IMR-90 (cell line): ENCODE measurements at regions not wholly inside any gene's neighbourhood (a gene's known extent, or its start where the extent isn't known, plus 50 kb on each side); places are given as distances from the start of the nearest gene placed in this dataset.

ENCODE experiments used
- ATAC-seq: fragments of 200-7000 bp; cut with Tn5 transposase; 2 replicates; pipeline ENCODE4 v1.9.1; 2020; ENCODE audit warnings: low read depth, mild to moderate bottlenecking, moderate library complexity
- BruUV-seq: library from RNA; stranded (reverse); fragments of 400-500 nt; replicated peaks from 2 replicates; lab custom pipeline; 2021; lab: Mats Ljungman, UMichigan
- CTCF ChIA-PET: fragments of 300-600 bp; formaldehyde crosslinking; extraction: SDS; loops from one replicate; lab custom pipeline; 2021; ENCODE audit warnings: antibody characterized with exemption; lab: Yijun Ruan, JAX
- POLR2A ChIA-PET: fragments of 300-600 bp; sonication (Branson Sonifier 250); formaldehyde crosslinking; loops from one replicate; lab custom pipeline; 2022; ENCODE audit warnings: antibody characterized with exemption; ENCODE audit not compliant: unreplicated experiment; lab: Charles Lee
- DNase-seq: peaks from one replicate; pipeline ENCODE4 v3.0.0; 2013
- H2AFZ ChIP-seq: replicated peaks from 2 replicates; pipeline ENCODE3; 2013; ENCODE audit warnings: low read length, mild to moderate bottlenecking; ENCODE audit not compliant: poor library complexity
- H2AK5ac ChIP-seq: 2 replicates; pipeline ENCODE4 v1.6.1; 2013; ENCODE audit warnings: low read depth, low read length, inconsistent platforms
- H2AK9ac ChIP-seq: replicated peaks from 2 replicates; pipeline ENCODE3; 2013; ENCODE audit warnings: mild to moderate bottlenecking, low read depth, low read length, moderate library complexity; ENCODE audit not compliant: poor library complexity
- H2BK120ac ChIP-seq: 2 replicates; pipeline ENCODE4 v1.6.1; 2013; ENCODE audit warnings: low read depth, low read length, inconsistent platforms
- H2BK15ac ChIP-seq: 3 replicates; pipeline ENCODE4 v1.6.1; 2013; ENCODE audit warnings: low read depth, low read length, inconsistent platforms
- H2BK20ac ChIP-seq: 2 replicates; pipeline ENCODE4 v1.6.1; 2013; ENCODE audit warnings: low read depth, mild to moderate bottlenecking, inconsistent platforms, low read length, moderate library complexity
- H2BK5ac ChIP-seq: 2 replicates; pipeline ENCODE4 v1.6.1; 2013; ENCODE audit warnings: mild to moderate bottlenecking, low read depth, low read length, inconsistent platforms; ENCODE audit not compliant: poor library complexity, severe bottlenecking
- H3K14ac ChIP-seq: replicated peaks from 2 replicates; pipeline ENCODE4 v1.6.1; 2013; ENCODE audit warnings: low read depth, low read length, inconsistent platforms
- H3K18ac ChIP-seq: 2 replicates; pipeline ENCODE4 v1.6.1; 2013; ENCODE audit warnings: low read depth, low read length, control low read depth
- H3K23ac ChIP-seq: 2 replicates; pipeline ENCODE4 v1.6.1; 2013; ENCODE audit warnings: low read depth, low read length, inconsistent platforms
- H3K27ac ChIP-seq: 2 replicates; pipeline ENCODE4 v1.5.1; 2013; ENCODE audit warnings: mild to moderate bottlenecking, control low read depth, low read length; ENCODE audit not compliant: insufficient read depth
- H3K27me3 ChIP-seq: 2 replicates; pipeline ENCODE4 v1.6.1; 2013; ENCODE audit warnings: low read length; ENCODE audit not compliant: control insufficient read depth, insufficient read depth
- H3K36me3 ChIP-seq: 2 replicates; pipeline ENCODE4 v1.6.1; 2013; ENCODE audit warnings: low read length, mixed read lengths; ENCODE audit not compliant: control insufficient read depth, insufficient read depth
- H3K4ac ChIP-seq: 2 replicates; pipeline ENCODE4 v1.6.1; 2013; ENCODE audit warnings: low read depth, low read length, inconsistent platforms
- H3K4me1 ChIP-seq: 2 replicates; pipeline ENCODE4 v1.6.1; 2013; ENCODE audit warnings: low read length, mixed read lengths; ENCODE audit not compliant: control insufficient read depth, insufficient read depth
- H3K4me2 ChIP-seq: 2 replicates; pipeline ENCODE4 v1.6.1; 2013; ENCODE audit warnings: low read depth, mild to moderate bottlenecking, control low read depth, low read length, moderate library complexity
- H3K4me3 ChIP-seq: 2 replicates; pipeline ENCODE4 v1.5.1; 2013; ENCODE audit warnings: low read depth, mild to moderate bottlenecking, control low read depth, low read length, moderate library complexity; ENCODE audit not compliant: insufficient read depth
- H3K56ac ChIP-seq: 2 replicates; pipeline ENCODE4 v1.6.1; 2013; ENCODE audit warnings: low read length, inconsistent platforms; ENCODE audit not compliant: insufficient read depth; ENCODE audit errors: extremely low read depth
- H3K79me1 ChIP-seq, 2 experiments: 2 replicates each; pipeline ENCODE4 v1.6.1; 2013; ENCODE audit warnings: low read length in 2 of 2, inconsistent platforms in 1 of 2, low read depth in 1 of 2
- H3K9ac ChIP-seq: 2 replicates; pipeline ENCODE4 v1.6.1; 2013; ENCODE audit warnings: low read depth, low read length, control low read depth
- H3K9me1 ChIP-seq: 2 replicates; pipeline ENCODE4 v1.6.1; 2013; ENCODE audit warnings: low read length, inconsistent platforms; ENCODE audit not compliant: insufficient read depth
- H3K9me3 ChIP-seq: 2 replicates; pipeline ENCODE4 v1.6.1; 2013; ENCODE audit warnings: low read length; ENCODE audit not compliant: control insufficient read depth, insufficient read depth
- H4K20me1 ChIP-seq: 2 replicates; pipeline ENCODE4 v1.6.1; 2013; ENCODE audit warnings: low read length, inconsistent platforms; ENCODE audit not compliant: insufficient read depth
- H4K5ac ChIP-seq: 2 replicates; pipeline ENCODE4 v1.6.1; 2013; ENCODE audit warnings: mild to moderate bottlenecking, low read depth, low read length, control low read depth
- H4K8ac ChIP-seq, 2 experiments: 2 replicates each; pipeline ENCODE4 v1.6.1; 2013; ENCODE audit warnings: low read depth in 2 of 2, low read length in 2 of 2, control low read depth in 1 of 2, inconsistent platforms in 1 of 2
- H4K91ac ChIP-seq: 2 replicates; pipeline ENCODE4 v1.6.1; 2013; ENCODE audit warnings: low read depth, low read length, inconsistent platforms; ENCODE audit not compliant: insufficient read depth
- BHLHE40 ChIP-seq: fragments of 150-350 bp; IDR thresholded peaks from 2 replicates; pipeline ENCODE4 v1.6.1; 2016; ENCODE audit warnings: mild to moderate bottlenecking, low read depth, low read length
- CEBPB ChIP-seq: IDR thresholded peaks from 2 replicates; pipeline ENCODE4 v1.6.1; 2012; ENCODE audit warnings: low read depth, low read length, improper control_type of control experiment
- CHD1 ChIP-seq: IDR thresholded peaks from 2 replicates; pipeline ENCODE4 v1.6.1; 2012; ENCODE audit warnings: low read depth, low read length, improper control_type of control experiment
- ELK1 ChIP-seq: fragments of 150-350 bp; IDR thresholded peaks from 2 replicates; pipeline ENCODE4 v1.6.1; 2016; ENCODE audit warnings: low read depth, mild to moderate bottlenecking, low read length, moderate library complexity, borderline replicate concordance
- MAZ ChIP-seq: IDR thresholded peaks from 2 replicates; pipeline ENCODE4 v1.6.1; 2012; ENCODE audit warnings: low read depth, mild to moderate bottlenecking, low read length, improper control_type of control experiment, moderate library complexity, borderline replicate concordance
- MXI1 ChIP-seq: IDR thresholded peaks from 2 replicates; pipeline ENCODE4 v1.6.1; 2012; ENCODE audit warnings: low read depth, mild to moderate bottlenecking, low read length, moderate library complexity, borderline replicate concordance
- POLR2A ChIP-seq: IDR thresholded peaks from 2 replicates; pipeline ENCODE4 v1.6.1; 2012; ENCODE audit warnings: mild to moderate bottlenecking, low read depth, low read length
- RAD21 ChIP-seq: IDR thresholded peaks from 2 replicates; pipeline ENCODE4 v1.6.1; 2012; ENCODE audit warnings: low read length, improper control_type of control experiment
- RCOR1 ChIP-seq: IDR thresholded peaks from 2 replicates; pipeline ENCODE4 v1.6.1; 2012; ENCODE audit warnings: mild to moderate bottlenecking, low read length, improper control_type of control experiment; ENCODE audit not compliant: insufficient replicate concordance
- RFX5 ChIP-seq: IDR thresholded peaks from 2 replicates; pipeline ENCODE4 v1.8.0; 2012; ENCODE audit warnings: low read depth, mild to moderate bottlenecking, low read length, moderate library complexity
- SMC3 ChIP-seq: fragments of 150-350 bp; IDR thresholded peaks from 2 replicates; pipeline ENCODE4 v1.6.1; 2016; ENCODE audit warnings: low read depth, mild to moderate bottlenecking, antibody characterized with exemption, low read length, moderate library complexity
- dilution Hi-C: fragments of 300-500 bp; cut with HindIII; formaldehyde crosslinking; loops from one replicate; pipeline ENCODE4 v1.14.3; 2018; ENCODE audit warnings: low sequenced_read_pairs; ENCODE audit not compliant: unreplicated experiment
- in situ Hi-C: fragments of 300-500 bp; cut with MboI; formaldehyde crosslinking; loops from 3 replicates; pipeline ENCODE4 v1.14.3; 2019; ENCODE audit warnings: low sequenced_read_pairs, inconsistent platforms, mixed read lengths
- intact Hi-C: fragments of 100-400 bp; cut with micrococcal nuclease; formaldehyde crosslinking; loops from 2 replicates; pipeline ENCODE4 v1.10.0; 2022
- TF ChIP-seq, protein P1 (sequence below): conservative IDR thresholded peaks from 2 replicates; pipeline ENCODE4 v1.5.1; 2012; ENCODE audit warnings: mild to moderate bottlenecking, low read depth, low read length, improper control_type of control experiment
- TF ChIP-seq, protein P2 (sequence below): fragments of 150-350 bp; IDR thresholded peaks from 2 replicates; pipeline ENCODE4 v1.6.1; 2017; ENCODE audit warnings: mild to moderate bottlenecking, antibody characterized with exemption, low read length, low read depth

GRCh38 chr1:34663031-34663430 lies 91.8 kb upstream of the GJB5 start:
- in situ Hi-C loops, result no loop called here
- POLR2A ChIA-PET, result no interaction called here
- BruUV-seq, result no TSS peak

More at GRCh38 chr1:34663031-34663430, 91.8 kb upstream of the GJB5 start:
- Histone ChIP-seq H3K18ac (no peak overlapping the region), H3K4me1 (no peaks in the 10 kb centered on the region), H3K4me3 (no peak overlapping the region), H3K23ac (no peak overlapping the region), H3K27ac (no peak overlapping the region), H3K79me1 (no peaks in the 10 kb centered on the region), H3K14ac (no peak overlapping the region), H2BK5ac (no peak overlapping the region), H3K9ac (no peak overlapping the region), H4K5ac (no peak overlapping the region), H3K56ac (no peak overlapping the region), H4K20me1 (no peaks in the 10 kb centered on the region), H4K8ac (no peak overlapping the region), H2AK9ac (no peak overlapping the region), H3K4ac (no peak overlapping the region), H2BK120ac (no peak overlapping the region), H2BK20ac (no peak overlapping the region), H3K27me3 (no peaks in the 10 kb centered on the region), H3K4me2 (no peak overlapping the region), H4K91ac (no peak overlapping the region), H3K36me3 (no peaks in the 10 kb centered on the region), H3K9me1 (no peaks in the 10 kb centered on the region), H2AK5ac (no peak overlapping the region), H2BK15ac (no peak overlapping the region), H2AFZ (no peak overlapping the region), H3K9me3 (no peaks in the 10 kb centered on the region; the same call in 1 of the 2 replicates)
- dilution Hi-C loops (no loop called here), intact Hi-C loops (no loop called here)
- ATAC-seq (no peak), DNase-seq (no peak)
- no peak for TF ChIP-seq RCOR1
- TF ChIP-seq SMC3, result no peak
- TF ChIP-seq BHLHE40, result no peak
- no peak for TF ChIP-seq ELK1
- no peak for TF ChIP-seq RAD21
- no peak for TF ChIP-seq MXI1
- no peak for TF ChIP-seq CHD1
- no peak for TF ChIP-seq POLR2A
- TF ChIP-seq MAZ, result no peak
- no peak for TF ChIP-seq CEBPB
- TF ChIP-seq, protein P1, sequence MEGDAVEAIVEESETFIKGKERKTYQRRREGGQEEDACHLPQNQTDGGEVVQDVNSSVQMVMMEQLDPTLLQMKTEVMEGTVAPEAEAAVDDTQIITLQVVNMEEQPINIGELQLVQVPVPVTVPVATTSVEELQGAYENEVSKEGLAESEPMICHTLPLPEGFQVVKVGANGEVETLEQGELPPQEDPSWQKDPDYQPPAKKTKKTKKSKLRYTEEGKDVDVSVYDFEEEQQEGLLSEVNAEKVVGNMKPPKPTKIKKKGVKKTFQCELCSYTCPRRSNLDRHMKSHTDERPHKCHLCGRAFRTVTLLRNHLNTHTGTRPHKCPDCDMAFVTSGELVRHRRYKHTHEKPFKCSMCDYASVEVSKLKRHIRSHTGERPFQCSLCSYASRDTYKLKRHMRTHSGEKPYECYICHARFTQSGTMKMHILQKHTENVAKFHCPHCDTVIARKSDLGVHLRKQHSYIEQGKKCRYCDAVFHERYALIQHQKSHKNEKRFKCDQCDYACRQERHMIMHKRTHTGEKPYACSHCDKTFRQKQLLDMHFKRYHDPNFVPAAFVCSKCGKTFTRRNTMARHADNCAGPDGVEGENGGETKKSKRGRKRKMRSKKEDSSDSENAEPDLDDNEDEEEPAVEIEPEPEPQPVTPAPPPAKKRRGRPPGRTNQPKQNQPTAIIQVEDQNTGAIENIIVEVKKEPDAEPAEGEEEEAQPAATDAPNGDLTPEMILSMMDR, result no peak
- no peak for TF ChIP-seq RFX5
- TF ChIP-seq, protein P2, sequence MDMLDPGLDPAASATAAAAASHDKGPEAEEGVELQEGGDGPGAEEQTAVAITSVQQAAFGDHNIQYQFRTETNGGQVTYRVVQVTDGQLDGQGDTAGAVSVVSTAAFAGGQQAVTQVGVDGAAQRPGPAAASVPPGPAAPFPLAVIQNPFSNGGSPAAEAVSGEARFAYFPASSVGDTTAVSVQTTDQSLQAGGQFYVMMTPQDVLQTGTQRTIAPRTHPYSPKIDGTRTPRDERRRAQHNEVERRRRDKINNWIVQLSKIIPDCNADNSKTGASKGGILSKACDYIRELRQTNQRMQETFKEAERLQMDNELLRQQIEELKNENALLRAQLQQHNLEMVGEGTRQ, result no peak
- CTCF ChIA-PET, result no interaction called here
